ENCODE measurements at regions not wholly inside any gene's neighbourhood (a gene's known extent, or its start where the extent isn't known, plus 50 kb on each side); places are given as distances from the start of the nearest gene placed in this dataset.

DNA sequence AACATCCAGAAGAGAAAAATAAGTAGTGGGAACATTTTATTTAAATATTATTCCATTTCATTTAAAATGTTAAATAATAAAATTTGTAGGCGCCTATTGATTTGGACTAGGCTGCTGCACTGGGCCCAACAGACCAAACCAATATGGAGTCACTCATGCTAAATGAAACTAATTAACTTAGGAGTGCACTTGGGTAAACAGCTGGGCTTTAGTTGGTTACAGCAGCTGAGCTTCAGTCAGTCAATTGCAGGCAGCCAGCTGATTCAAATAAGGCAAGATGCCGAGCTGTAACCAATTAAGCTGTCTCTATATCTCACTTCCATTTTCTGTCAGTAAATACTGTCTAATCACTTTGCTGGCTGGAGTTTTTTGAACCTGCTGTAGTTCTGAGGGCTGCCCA lies 102.1 kb upstream of the WDR11 start:
- Histone ChIP-seq H3K27me3 (ENCODE audit: control insufficient read depth, low read length) (peaks cover 7% of the 10 kb centered on the region), H3K27ac (ENCODE audit: low read depth, low read length) (no peak overlapping the region), H4K20me1 (ENCODE audit: control insufficient read depth, insufficient read depth, low read depth, low read length) (no peaks in the 10 kb centered on the region), H3K36me3 (ENCODE audit: control insufficient read depth, low read length) (no peaks in the 10 kb centered on the region), H3K9me2 (replicated peaks; ENCODE audit: control insufficient read depth, low read length) (no peaks in the 10 kb centered on the region), H3K4me2 (ENCODE audit: low read length) (no peak overlapping the region), H3F3A (ENCODE audit: control insufficient read depth, insufficient read depth) (no peaks in the 10 kb centered on the region), H3K4me3 (ENCODE audit: low read length) (no peak overlapping the region), H3K79me2 (ENCODE audit: control insufficient read depth, low read length) (no peaks in the 10 kb centered on the region), H3K4me1 (ENCODE audit: control insufficient read depth, low read length) (no peaks in the 10 kb centered on the region), H3K9me3 (ENCODE audit: control insufficient read depth, insufficient read depth, low read length) (no peaks in the 10 kb centered on the region)
- no peak for TF ChIP-seq EZH2phosphoT487 (IDR thresholded peaks at IDR 0.05; ENCODE audit: borderline replicate concordance, low read length)
- TF ChIP-seq, protein P1, sequence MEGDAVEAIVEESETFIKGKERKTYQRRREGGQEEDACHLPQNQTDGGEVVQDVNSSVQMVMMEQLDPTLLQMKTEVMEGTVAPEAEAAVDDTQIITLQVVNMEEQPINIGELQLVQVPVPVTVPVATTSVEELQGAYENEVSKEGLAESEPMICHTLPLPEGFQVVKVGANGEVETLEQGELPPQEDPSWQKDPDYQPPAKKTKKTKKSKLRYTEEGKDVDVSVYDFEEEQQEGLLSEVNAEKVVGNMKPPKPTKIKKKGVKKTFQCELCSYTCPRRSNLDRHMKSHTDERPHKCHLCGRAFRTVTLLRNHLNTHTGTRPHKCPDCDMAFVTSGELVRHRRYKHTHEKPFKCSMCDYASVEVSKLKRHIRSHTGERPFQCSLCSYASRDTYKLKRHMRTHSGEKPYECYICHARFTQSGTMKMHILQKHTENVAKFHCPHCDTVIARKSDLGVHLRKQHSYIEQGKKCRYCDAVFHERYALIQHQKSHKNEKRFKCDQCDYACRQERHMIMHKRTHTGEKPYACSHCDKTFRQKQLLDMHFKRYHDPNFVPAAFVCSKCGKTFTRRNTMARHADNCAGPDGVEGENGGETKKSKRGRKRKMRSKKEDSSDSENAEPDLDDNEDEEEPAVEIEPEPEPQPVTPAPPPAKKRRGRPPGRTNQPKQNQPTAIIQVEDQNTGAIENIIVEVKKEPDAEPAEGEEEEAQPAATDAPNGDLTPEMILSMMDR (IDR thresholded peaks at IDR 0.05; ENCODE audit: low read depth, low read length, poor library complexity, severe bottlenecking) = no peak

DNA sequence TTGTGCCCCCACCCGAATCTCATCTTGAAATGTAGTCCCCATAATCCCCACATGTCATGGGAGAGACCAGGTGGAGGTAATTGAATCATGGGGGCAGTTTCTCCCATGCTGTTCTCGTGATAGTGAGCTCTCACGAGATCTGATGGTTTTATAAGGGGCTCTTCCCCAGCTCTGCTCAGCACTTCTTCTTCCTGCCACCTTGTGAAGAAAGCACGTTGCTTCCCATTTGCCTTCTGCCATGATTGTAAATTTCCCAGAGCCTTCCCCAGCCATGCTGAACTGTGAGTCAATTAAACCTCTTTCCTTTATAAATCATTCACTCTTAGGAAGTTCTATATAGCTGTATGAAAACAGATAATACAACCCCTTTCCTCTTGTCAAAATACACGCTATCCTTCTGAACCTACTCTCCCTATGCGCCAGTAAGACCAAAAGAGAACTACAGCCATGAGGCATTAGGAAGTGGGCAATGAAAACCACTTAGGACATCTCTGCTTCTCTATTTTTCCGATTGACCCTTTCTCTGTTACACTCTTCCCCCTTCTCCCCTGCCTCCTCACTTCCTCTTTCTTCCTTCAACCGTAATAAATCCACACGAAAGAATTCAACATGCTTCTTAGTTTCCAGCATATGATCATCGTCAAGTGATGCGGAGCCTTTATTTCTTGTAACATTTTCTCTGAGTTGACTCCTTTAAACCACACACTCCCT lies 101.2 kb upstream of the WDR11 start:
- Histone ChIP-seq H3K4me3 (ENCODE audit: low read length) (no peak overlapping the region), H4K20me1 (ENCODE audit: control insufficient read depth, insufficient read depth, low read depth, low read length) (no peaks in the 10 kb centered on the region), H3K36me3 (ENCODE audit: control insufficient read depth, low read length) (no peaks in the 10 kb centered on the region), H3K9me2 (replicated peaks; ENCODE audit: control insufficient read depth, low read length) (no peaks in the 10 kb centered on the region), H3K4me1 (ENCODE audit: control insufficient read depth, low read length) (no peaks in the 10 kb centered on the region), H3K27me3 (ENCODE audit: control insufficient read depth, low read length) (peaks cover 7% of the 10 kb centered on the region), H3K27ac (ENCODE audit: low read depth, low read length) (no peak overlapping the region), H3F3A (ENCODE audit: control insufficient read depth, insufficient read depth) (no peaks in the 10 kb centered on the region), H3K4me2 (ENCODE audit: low read length) (no peak overlapping the region), H3K79me2 (ENCODE audit: control insufficient read depth, low read length) (no peaks in the 10 kb centered on the region), H3K9me3 (ENCODE audit: control insufficient read depth, insufficient read depth, low read length) (no peaks in the 10 kb centered on the region)
- no peak for TF ChIP-seq EZH2phosphoT487 (IDR thresholded peaks at IDR 0.05; ENCODE audit: borderline replicate concordance, low read length)
- TF ChIP-seq, protein P1 (IDR thresholded peaks at IDR 0.05; ENCODE audit: low read depth, low read length, poor library complexity, severe bottlenecking) = no peak

DNA sequence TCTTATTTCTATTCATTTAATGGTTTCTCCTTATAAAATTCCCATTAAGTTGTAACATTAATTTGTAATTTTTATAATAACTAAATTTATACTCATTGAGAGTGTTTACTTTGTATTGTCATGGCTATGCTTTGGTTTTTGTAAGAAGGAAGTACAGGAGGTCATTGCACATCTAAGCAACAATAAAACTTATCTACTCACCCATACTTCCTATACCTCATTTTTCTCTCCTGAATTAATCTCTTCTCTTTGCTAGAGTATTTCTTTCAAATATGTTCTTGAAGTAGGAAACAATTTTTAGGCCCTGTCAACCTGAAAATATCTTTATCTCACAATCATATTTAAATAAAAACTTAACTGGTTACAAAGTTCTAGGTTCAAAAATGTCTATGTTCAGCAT lies 95.4 kb upstream of the WDR11 start:
- TF ChIP-seq, protein P1 (IDR thresholded peaks at IDR 0.05; ENCODE audit: low read depth, low read length, poor library complexity, severe bottlenecking) = no peak
- no peak for TF ChIP-seq EZH2phosphoT487 (IDR thresholded peaks at IDR 0.05; ENCODE audit: borderline replicate concordance, low read length)

More for the DNA sequence above, 95.4 kb upstream of the WDR11 start:
- Histone ChIP-seq H3K79me2 (ENCODE audit: control insufficient read depth, low read length) (no peaks in the 10 kb centered on the region), H4K20me1 (ENCODE audit: control insufficient read depth, insufficient read depth, low read depth, low read length) (no peaks in the 10 kb centered on the region), H3K4me2 (ENCODE audit: low read length) (no peak overlapping the region), H3K27me3 (ENCODE audit: control insufficient read depth, low read length) (no peaks in the 10 kb centered on the region), H3K4me3 (ENCODE audit: low read length) (no peak overlapping the region), H3K9me3 (ENCODE audit: control insufficient read depth, insufficient read depth, low read length) (no peaks in the 10 kb centered on the region), H3F3A (ENCODE audit: control insufficient read depth, insufficient read depth) (no peaks in the 10 kb centered on the region), H3K4me1 (ENCODE audit: control insufficient read depth, low read length) (no peaks in the 10 kb centered on the region), H3K36me3 (ENCODE audit: control insufficient read depth, low read length) (no peaks in the 10 kb centered on the region), H3K9me2 (replicated peaks; ENCODE audit: control insufficient read depth, low read length) (no peaks in the 10 kb centered on the region), H3K27ac (ENCODE audit: low read depth, low read length) (no peak overlapping the region)

All from DOHH2 (cell line).